ENCODE measurements at regions not wholly inside any gene's neighbourhood (a gene's known extent, or its start where the extent isn't known, plus 50 kb on each side); places are given as distances from the start of the nearest gene placed in this dataset.

GRCh38 chr3:104032283-104032682 lies 1334.4 kb upstream of the ALCAM start:
- TF ChIP-seq ZNF687 (IDR thresholded peaks at IDR 0.05) = no peak
- TF ChIP-seq EP300 (IDR thresholded peaks at IDR 0.05; ENCODE audit: borderline replicate concordance in 1 of 2, control insufficient read depth in 1 of 2, low read depth in 2 of 2, low read length in 2 of 2) = no peak
- TF ChIP-seq CTCF (IDR thresholded peaks at IDR 0.05 in 2 of 3, conservative IDR thresholded peaks at IDR 0.05 in 1 of 3; ENCODE audit: control insufficient read depth in 2 of 3, extremely low read depth in 1 of 3, insufficient read depth in 1 of 3, low read depth in 3 of 3, low read length in 3 of 3) = no peak
- TF ChIP-seq POLR2AphosphoS5 (IDR thresholded peaks at IDR 0.05; ENCODE audit: low read length) = no peak
- no peak for TF ChIP-seq DPF2 (IDR thresholded peaks at IDR 0.05)
- TF ChIP-seq LARP7 (IDR thresholded peaks at IDR 0.05) = no peak
